ENCODE measurements at regions not wholly inside any gene's neighbourhood (a gene's known extent, or its start where the extent isn't known, plus 50 kb on each side); places are given as distances from the start of the nearest gene placed in this dataset.

DNA sequence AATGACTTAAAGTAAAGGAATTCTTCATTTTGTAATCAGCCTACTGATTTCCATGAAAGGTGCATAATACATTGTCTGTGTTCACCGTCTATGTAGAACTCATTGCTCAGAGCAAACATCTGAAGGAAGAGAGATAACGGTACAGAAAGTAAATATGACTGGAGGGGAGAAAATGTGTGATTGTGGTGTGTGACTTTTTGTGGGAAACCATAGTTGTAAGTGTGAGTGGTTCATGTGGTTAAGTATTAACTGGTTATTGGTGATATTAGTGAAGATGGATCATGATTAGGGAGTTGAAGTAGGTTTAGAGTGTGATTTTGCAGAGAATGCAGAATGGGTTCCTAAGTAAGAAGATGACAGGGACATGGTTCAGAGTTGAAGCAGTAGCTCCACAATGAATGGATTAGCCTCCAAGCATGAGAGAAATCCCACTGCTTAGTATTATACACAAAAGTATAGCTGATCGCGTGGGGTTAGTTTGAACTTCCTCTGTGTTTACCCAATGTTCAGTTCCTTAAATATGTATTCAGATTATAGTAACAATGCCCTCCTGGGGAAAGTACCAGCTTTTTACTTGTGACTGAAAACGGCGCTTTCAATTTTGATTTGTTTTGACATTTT lies 368.9 kb downstream of the UTRN start:
- H3K4me3 Mint-ChIP-seq: peak overlapping the region; percentile 77

DNA sequence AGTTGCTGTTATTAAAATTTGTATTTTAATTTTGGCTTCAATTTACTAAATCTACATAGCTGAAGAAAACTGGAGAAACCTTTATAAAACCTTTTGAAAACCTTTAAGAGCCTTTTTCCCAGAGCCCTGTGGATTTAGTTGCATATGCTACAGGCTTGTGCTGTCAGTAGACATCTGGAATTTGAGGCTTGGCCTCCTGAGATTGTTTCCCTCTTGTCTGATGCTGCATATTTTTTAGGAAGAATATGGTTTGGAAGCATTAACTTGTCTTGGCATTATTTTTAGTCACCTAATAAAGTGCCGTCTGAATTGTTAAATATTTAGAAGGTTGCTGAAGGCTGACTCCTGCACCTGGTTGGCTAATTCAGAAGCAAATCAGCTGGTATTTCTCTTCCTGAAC lies 369.4 kb downstream of the UTRN start:
- H3K4me1 Mint-ChIP-seq (ENCODE audit: low read depth in 2 of 2): peaks cover 52 to 69% of the 10 kb centered on the region in 2 donors
- H3K36me3 Mint-ChIP-seq: peaks cover 11% of the 10 kb centered on the region
- peak overlapping the region; percentile 77 for H3K4me3 Mint-ChIP-seq
- no peak for DNase-seq (ENCODE audit: low spot score)
- H3K27ac Mint-ChIP-seq: peak overlapping the region; percentile 79 to 82
- ATAC-seq: peak in 1 of 2 donors; percentile 7
- no peaks in the 10 kb centered on the region for H3K9me3 Mint-ChIP-seq
- no peaks in the 10 kb centered on the region for H3K27me3 Mint-ChIP-seq

More for the DNA sequence above, 368.9 kb downstream of the UTRN start:
- H3K4me1 Mint-ChIP-seq (ENCODE audit: low read depth in 2 of 2): peaks cover 48 to 68% of the 10 kb centered on the region in 2 donors
- H3K27ac Mint-ChIP-seq: peak overlapping the region; percentile 79 to 82
- H3K36me3 Mint-ChIP-seq: peaks cover 11% of the 10 kb centered on the region
- peak; percentile 89 to 92 for ATAC-seq
- H3K27me3 Mint-ChIP-seq: no peaks in the 10 kb centered on the region
- H3K9me3 Mint-ChIP-seq: no peaks in the 10 kb centered on the region
- DNase-seq (ENCODE audit: low spot score): peak; percentile 71

DNA sequence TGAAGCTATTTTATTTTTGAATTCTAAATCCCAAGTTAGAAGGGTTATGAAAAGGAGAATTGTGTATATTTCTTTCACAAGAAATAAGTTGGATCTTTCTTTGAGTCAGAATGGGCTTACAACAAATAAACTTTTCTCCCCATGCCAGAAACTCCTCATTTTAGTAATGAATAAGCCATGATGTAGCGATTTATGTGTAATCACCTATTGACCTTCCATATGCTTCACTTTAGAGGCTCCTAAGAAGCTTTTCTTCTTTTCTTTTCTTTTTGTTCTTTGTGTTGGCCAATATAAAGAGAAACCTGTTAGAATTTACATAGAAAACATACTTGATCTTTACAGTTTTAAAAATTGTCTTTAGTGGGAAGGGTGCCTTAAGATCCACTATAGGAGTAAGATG lies 370.2 kb downstream of the UTRN start:
- no peaks in the 10 kb centered on the region for H3K9me3 Mint-ChIP-seq
- ATAC-seq: no peak
- peaks cover 7% of the 10 kb centered on the region for H3K36me3 Mint-ChIP-seq
- H3K4me1 Mint-ChIP-seq (ENCODE audit: low read depth in 2 of 2): peaks cover 57 to 72% of the 10 kb centered on the region in 2 donors
- peak overlapping the region; percentile 38 for H3K4me3 Mint-ChIP-seq
- no peaks in the 10 kb centered on the region for H3K27me3 Mint-ChIP-seq
- H3K27ac Mint-ChIP-seq: peak overlapping the region; percentile 79 to 82
- no peak for DNase-seq (ENCODE audit: low spot score)

DNA sequence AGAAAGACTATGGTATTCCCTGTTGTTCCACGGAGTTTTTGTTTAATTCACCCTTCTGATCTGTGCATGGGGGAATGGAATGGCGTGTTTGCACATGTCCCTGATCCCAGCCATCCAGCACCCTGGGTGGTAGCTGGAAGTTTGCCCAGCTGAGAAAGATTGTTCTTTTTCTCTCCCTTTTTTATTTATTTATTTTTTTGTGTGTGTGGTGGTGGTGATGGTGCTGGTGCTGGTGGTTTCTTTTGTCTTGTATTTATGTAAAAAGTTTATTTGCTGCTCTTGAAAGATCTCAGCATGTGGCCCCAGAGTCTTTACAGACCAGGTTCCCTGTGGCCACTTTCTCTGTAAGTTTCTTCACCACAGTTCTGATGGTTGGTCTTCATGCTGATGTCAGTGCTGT lies 372.6 kb downstream of the UTRN start:
- no peak for ATAC-seq
- no peaks in the 10 kb centered on the region for H3K27me3 Mint-ChIP-seq
- peak overlapping the region; percentile 91 to 95 for H3K27ac Mint-ChIP-seq
- peaks cover 65 to 77% of the 10 kb centered on the region in 2 donors for H3K4me1 Mint-ChIP-seq (ENCODE audit: low read depth in 2 of 2)
- DNase-seq (ENCODE audit: low spot score): no peak
- no peaks in the 10 kb centered on the region for H3K36me3 Mint-ChIP-seq
- no peaks in the 10 kb centered on the region for H3K9me3 Mint-ChIP-seq
- H3K4me3 Mint-ChIP-seq: peak overlapping the region; percentile 3

DNA sequence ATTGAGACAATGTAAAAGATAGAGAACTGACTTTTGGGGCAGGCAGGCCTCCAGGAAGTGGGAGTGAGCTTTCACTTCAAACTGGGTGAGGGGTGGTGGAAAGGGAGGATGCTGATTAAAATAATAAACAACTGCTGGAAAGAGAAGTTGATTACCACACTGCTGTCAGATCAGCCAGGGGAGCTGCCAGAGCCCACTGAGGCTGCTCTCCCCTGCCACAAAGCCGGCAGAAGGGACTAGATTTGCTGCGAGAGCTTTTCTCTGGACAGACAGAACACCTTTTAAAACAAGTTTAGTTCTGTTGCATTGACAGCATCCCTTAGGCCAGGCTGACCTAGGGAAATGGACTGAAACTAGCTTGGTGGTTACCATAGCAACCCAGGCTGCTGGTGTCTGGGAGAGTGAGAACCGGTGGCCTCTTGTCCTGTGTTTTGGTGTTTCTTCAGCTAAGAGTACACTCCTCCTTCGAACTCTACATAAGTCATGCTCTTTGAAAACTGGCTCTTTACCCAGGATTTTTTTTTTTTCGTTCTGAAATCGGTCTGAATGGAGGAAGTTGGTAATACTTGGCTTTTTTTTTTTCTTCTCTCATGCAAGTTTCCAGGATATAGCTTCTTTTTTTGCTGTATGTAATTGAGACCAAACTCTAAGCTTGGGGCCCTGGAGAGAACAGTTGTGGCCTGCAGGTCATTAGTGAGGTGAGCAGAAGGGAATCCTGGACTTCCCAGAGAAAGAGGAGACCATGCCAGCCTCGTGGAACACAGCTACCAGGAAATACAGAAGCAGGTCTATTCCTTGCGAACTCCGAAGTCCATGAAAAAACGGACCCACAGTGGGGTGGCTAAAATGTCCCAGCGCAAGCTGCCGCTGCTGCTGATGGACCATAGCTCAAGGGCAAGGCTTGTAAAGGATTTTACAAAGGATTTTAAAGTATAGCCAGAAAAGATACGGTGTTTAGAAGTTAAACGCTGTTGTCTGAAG lies 374.4 kb downstream of the UTRN start:
- H3K27me3 Mint-ChIP-seq: no peaks in the 10 kb centered on the region
- H3K27ac Mint-ChIP-seq: peak overlapping the region; percentile 91 to 95
- peaks cover 4% of the 10 kb centered on the region for H3K36me3 Mint-ChIP-seq
- H3K4me3 Mint-ChIP-seq: peak overlapping the region; percentile 76
- ATAC-seq: peak; percentile 79 to 82
- DNase-seq (ENCODE audit: low spot score): peak; percentile 71
- H3K9me3 Mint-ChIP-seq: no peaks in the 10 kb centered on the region
- peaks cover 72 to 80% of the 10 kb centered on the region in 2 donors for H3K4me1 Mint-ChIP-seq (ENCODE audit: low read depth in 2 of 2)

DNA sequence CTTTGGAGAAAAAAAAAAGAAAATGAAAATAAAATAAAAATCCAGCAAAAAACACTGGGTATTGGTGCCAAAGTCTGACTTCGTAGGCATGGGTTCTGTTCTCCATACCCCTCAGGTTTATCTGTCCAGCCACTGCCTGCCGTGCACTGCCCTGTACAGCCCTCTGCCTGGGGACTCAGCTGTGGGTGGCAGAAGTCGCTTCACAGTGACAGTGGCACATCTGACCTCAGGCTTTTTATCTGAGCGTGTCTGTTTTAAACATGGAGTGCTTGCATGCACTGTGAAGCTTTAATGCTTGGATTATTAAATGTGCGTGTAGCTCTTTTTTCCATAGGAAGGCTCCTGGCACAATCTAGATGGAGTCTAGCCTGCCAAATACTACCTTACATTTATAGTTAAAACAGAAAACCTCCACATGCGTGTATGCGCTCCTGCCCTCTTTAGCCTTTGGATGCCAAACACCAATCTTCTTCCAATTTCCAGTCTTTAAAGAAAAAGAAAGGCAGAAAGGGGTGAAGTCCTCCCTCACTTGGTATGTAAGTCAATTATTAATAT lies 375.5 kb downstream of the UTRN start:
- Mint-ChIP-seq H3K27me3 (no peaks in the 10 kb centered on the region), H3K4me3 (peak overlapping the region; percentile 76), H3K9me3 (no peaks in the 10 kb centered on the region), H3K4me1 (ENCODE audit: low read depth in 2 of 2) (peaks cover 71 to 80% of the 10 kb centered on the region in 2 donors), H3K27ac (peak overlapping the region; percentile 91 to 95), H3K36me3 (peaks cover 4% of the 10 kb centered on the region)
- DNase-seq (ENCODE audit: low spot score): no peak
- ATAC-seq: no peak

DNA sequence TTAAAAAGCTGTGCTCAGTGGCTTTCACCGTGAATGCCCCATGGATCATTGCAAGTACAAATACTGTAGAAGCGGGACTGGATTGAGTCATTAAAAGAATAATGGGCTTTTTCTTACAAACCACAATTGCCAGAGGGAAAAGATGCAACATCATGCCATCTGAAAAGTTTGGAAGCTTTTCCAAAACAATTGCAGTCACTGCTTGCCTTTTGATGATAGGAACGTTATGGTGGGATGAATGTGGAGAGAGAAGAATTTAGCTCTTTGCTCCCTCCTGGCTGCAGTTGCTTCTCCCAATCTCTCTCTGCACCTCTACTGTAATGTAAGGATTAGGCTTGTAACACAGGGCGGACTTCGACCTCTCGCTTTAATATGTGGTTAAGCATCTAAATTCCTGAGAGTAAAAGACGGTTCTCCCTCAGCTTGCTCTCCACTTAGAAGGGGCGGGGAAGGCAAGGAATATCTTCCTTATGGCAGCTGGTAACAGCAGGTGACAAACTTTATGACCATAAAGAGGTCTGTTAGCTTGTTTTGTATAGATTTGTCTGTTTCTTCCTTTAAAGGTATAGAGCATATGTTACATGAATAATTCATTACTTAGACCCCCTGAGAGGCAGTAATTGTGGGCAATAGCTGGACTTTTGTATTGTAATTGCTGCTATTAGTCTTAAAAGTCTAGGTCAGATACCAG lies 376.1 kb downstream of the UTRN start:
- ATAC-seq (no peak), DNase-seq (ENCODE audit: low spot score) (no peak)
- Mint-ChIP-seq H3K4me3 (peak overlapping the region; percentile 76), H3K27ac (peak overlapping the region; percentile 91 to 95), H3K4me1 (ENCODE audit: low read depth in 2 of 2) (peaks cover 73 to 81% of the 10 kb centered on the region in 2 donors), H3K27me3 (no peaks in the 10 kb centered on the region), H3K36me3 (peaks cover 4% of the 10 kb centered on the region), H3K9me3 (no peaks in the 10 kb centered on the region)

DNA sequence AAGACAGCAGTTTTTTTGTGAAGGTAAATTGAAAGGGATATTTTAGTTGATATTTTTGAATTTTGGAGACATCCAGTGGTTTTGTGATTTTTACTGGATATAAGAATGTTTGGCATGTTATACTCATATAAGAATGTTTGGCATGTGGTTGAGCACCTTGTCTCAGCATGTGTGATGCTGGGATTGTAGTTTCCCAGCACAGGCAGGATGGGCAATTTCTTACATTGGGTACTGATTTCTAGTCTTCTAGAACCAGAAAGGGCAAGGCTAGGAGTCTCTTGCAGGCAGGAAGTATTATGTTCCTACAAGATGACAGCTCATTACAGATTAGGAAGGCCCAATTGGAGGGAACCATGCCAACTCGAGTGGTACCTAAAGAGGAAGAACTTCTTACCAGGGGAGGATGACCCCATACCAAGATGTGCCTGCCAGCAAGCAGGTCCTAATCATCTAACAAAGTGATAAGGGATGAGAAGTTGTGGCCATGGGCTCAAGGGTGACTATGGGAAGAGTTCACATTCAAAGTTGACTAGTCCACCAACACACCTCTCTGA lies 377.8 kb downstream of the UTRN start:
- peak overlapping the region; percentile 36 for H3K4me3 Mint-ChIP-seq
- H3K36me3 Mint-ChIP-seq: peaks cover 4% of the 10 kb centered on the region
- H3K27ac Mint-ChIP-seq: peak overlapping the region; percentile 28 to 95
- peaks cover 82 to 89% of the 10 kb centered on the region in 2 donors for H3K4me1 Mint-ChIP-seq (ENCODE audit: low read depth in 2 of 2)
- no peak for ATAC-seq
- no peaks in the 10 kb centered on the region for H3K27me3 Mint-ChIP-seq
- H3K9me3 Mint-ChIP-seq: no peaks in the 10 kb centered on the region
- no peak for DNase-seq (ENCODE audit: low spot score)

DNA sequence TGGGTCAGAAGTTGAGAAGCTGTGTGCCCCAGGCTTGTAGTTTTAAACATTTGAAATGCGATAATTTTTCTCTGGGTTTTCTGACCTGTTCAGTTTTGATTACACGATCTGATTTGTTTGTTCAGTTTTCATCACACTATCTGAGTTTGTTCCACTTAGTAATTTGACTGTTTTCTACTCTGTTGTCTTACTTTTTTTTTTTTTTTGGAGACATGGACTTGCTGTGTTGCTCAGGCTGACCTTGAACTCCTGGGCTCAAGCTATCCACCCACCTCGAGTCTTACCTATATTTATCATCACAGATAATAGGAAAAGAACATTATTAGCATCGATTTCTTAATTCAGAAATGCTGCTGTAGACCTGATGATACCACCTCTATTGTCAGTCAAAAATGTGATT lies 379.1 kb downstream of the UTRN start:
- Mint-ChIP-seq H3K9me3 (no peaks in the 10 kb centered on the region), H3K36me3 (peaks cover 4% of the 10 kb centered on the region), H3K27ac (peak overlapping the region; percentile 28 to 95), H3K4me3 (no peak overlapping the region), H3K27me3 (no peaks in the 10 kb centered on the region), H3K4me1 (ENCODE audit: low read depth in 2 of 2) (peaks cover 81 to 86% of the 10 kb centered on the region in 2 donors)
- ATAC-seq: no peak
- no peak for DNase-seq (ENCODE audit: low spot score)

DNA sequence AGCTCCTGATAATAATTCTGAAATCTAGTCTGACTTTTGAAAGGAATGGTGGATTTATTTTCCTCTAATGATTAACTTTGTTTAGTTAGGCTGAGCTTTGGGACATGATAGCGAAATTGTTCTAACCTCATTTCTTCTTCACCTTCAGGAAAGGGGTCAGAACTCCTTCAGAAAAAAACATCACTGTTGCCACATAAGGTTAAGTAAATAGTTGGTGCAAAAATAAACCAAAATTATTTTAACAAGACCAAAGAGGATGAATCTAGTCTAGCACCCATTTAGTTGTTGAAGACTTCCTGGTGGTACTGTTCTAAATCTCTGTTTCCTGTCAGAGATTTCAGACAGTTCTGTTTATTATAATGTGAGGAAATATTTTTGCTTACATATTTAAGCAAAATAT lies 379.8 kb downstream of the UTRN start:
- Mint-ChIP-seq H3K4me1 (ENCODE audit: low read depth in 2 of 2) (peaks cover 77 to 82% of the 10 kb centered on the region in 2 donors), H3K9me3 (no peaks in the 10 kb centered on the region), H3K36me3 (peaks cover 7% of the 10 kb centered on the region), H3K27me3 (no peaks in the 10 kb centered on the region), H3K4me3 (no peak overlapping the region), H3K27ac (peak overlapping the region in 1 of 2 donors; percentile 45)
- DNase-seq (ENCODE audit: low spot score): no peak
- ATAC-seq: no peak

DNA sequence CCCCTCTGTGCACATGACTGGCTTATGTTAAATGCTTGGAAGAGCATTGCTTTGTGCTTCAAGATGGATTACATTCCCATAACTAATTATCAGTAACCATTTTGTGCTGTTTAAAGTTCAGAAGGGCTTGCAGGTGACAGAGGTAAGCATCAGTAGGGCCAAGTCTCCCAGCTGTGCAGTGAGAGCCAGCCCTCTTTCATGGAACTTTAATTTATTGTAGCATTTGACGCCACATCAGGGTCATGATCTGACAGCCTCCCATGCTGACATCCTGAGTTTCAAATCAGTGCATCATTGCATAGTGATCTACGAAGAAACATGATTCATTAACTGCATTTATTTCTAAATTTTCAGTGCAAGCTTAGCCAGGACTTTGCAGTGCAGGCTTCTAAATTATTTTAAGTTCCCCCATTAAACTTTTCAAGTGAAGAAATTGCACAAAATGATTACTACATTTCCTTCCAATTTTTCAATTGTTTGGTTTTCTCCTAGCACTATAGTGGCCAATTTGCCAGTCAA lies 380.9 kb downstream of the UTRN start:
- peaks cover 77 to 82% of the 10 kb centered on the region in 2 donors for H3K4me1 Mint-ChIP-seq (ENCODE audit: low read depth in 2 of 2)
- peaks cover 18% of the 10 kb centered on the region for H3K36me3 Mint-ChIP-seq
- no peak for DNase-seq (ENCODE audit: low spot score)

DNA sequence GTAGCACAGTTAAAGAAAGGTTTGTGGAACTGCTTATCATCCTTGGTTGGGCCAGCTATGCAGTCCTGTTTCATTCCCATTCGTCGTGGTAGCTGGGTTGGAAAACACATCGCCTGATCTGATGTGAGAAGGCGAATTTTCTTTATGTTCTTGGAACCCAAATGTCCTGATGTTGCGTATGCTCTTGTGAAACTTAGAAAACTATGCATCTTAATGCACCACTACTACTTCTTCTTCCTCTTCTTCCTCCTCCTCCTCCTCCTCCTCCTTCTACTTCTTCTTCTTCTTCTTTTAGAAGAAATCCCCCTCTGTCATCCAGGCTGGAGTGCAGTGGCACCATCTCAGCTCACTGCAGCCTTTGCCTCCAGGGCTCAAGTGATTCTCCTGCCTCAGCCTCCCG lies 381.6 kb downstream of the UTRN start:
- Mint-ChIP-seq H3K36me3 (peaks cover 24% of the 10 kb centered on the region), H3K27me3 (no peaks in the 10 kb centered on the region), H3K4me1 (ENCODE audit: low read depth in 2 of 2) (peaks cover 79 to 81% of the 10 kb centered on the region in 2 donors), H3K4me3 (no peak overlapping the region), H3K9me3 (peaks cover 9% of the 10 kb centered on the region), H3K27ac (peak overlapping the region in 1 of 2 donors; percentile 89)
- ATAC-seq (no peak), DNase-seq (ENCODE audit: low spot score) (no peak)

More for the DNA sequence above, 380.9 kb downstream of the UTRN start:
- Mint-ChIP-seq H3K4me3 (no peak overlapping the region), H3K27ac (peak overlapping the region; percentile 9 to 45), H3K27me3 (no peaks in the 10 kb centered on the region), H3K9me3 (peaks cover 6% of the 10 kb centered on the region)
- ATAC-seq: no peak

Data from natural killer cell treated with Interleukin-12 subunit alpha and Interleukin-12 subunit beta and Interleukin-15 and Interleukin-18, amount 100 ng/mL, for 72 hours (primary cell).